ENCODE measurements at regions not wholly inside any gene's neighbourhood (a gene's known extent, or its start where the extent isn't known, plus 50 kb on each side); places are given as distances from the start of the nearest gene placed in this dataset.
A peak's percentile ranks its signal among the peaks of the same experiment; 100 is the strongest.

DNA sequence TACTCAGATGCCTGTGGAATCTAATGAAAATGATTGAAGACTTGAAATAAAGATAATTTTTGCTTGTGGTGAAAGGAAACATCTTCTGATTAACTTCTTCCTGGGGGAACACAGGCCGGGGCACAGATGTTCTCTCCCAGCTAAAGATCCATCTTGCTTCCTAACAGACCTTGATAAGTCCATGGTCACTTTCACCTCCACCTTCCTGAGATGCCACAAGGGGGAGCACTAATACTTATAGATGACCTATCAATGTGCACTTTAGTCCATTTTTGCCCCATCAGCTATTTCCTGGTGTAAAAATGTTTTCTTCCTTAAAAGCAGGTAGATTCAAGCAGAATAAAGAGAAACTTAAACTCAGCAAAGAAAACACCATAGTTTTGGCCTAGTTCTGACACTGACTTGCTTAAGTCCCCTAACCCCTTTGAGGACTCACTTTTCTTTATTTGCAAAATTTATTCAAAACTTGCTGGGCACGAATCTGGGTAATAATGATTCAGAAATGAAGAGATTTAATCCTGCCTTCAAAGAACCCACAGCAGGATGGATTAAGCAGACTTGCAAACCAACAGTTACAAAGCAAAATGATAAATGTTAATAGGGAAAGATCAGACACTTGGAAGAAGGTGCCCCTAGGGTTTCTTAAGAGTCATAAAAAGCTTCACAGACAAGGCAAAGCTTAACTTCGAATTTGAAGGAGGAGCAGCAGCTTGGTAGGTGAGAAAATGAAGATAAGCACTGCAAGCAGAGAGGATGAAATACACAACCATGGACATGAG is 158.7 kb downstream of the RAB38 start:
- Histone ChIP-seq H3K9ac (ENCODE audit: low read depth in 1 of 2, low read length in 2 of 2) (no peak overlapping the region), H3K4me3 (ENCODE audit: low read depth in 1 of 3, low read length in 3 of 3) (no peak overlapping the region), H3K4me1 (ENCODE audit: control insufficient read depth in 4 of 4, insufficient read depth in 4 of 4, low read length in 3 of 4) (no peaks in the 10 kb centered on the region), H3K27me3 (ENCODE audit: control insufficient read depth in 4 of 4, insufficient read depth in 4 of 4, low read length in 3 of 4) (no peaks in the 10 kb centered on the region), H3K27ac (ENCODE audit: low read depth in 1 of 2, low read length in 2 of 2) (no peak overlapping the region), H3K36me3 (ENCODE audit: control insufficient read depth in 4 of 4, insufficient read depth in 3 of 4, low read depth in 1 of 4, low read length in 3 of 4) (no peaks in the 10 kb centered on the region), H3K9me3 (ENCODE audit: control insufficient read depth in 4 of 4, low read length in 3 of 4) (no peaks in the 10 kb centered on the region)
- 28% methylated on average over 3 of the region's 3 CpGs for WGBS
- peak; percentile 45 for DNase-seq (ENCODE audit: low spot score)
- TF ChIP-seq, protein P1, sequence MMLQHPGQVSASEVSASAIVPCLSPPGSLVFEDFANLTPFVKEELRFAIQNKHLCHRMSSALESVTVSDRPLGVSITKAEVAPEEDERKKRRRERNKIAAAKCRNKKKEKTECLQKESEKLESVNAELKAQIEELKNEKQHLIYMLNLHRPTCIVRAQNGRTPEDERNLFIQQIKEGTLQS (IDR thresholded peaks at IDR 0.05), result no peak
- TF ChIP-seq HNF4G (IDR thresholded peaks at IDR 0.05) (no peak), NR2F2 (IDR thresholded peaks at IDR 0.05) (no peak), FOXA2 (IDR thresholded peaks at IDR 0.05) (no peak), RAD21 (IDR thresholded peaks at IDR 0.05) (peak; percentile 93 to 96), RXRA (IDR thresholded peaks at IDR 0.05) (peak in 1 of 2 donors; percentile 4), EGR1 (IDR thresholded peaks at IDR 0.05; ENCODE audit: low read depth in 2 of 2) (no peak), FOXA1 (IDR thresholded peaks at IDR 0.05) (no peak), GABPA (IDR thresholded peaks at IDR 0.05 in 1 of 2, conservative IDR thresholded peaks at IDR 0.05 in 1 of 2) (no peak), TAF1 (conservative IDR thresholded peaks at IDR 0.05) (no peak), SP1 (IDR thresholded peaks at IDR 0.05) (no peak), HNF4A (conservative IDR thresholded peaks at IDR 0.05) (peak; percentile 17 to 26), YY1 (IDR thresholded peaks at IDR 0.05) (no peak)
- TF ChIP-seq, protein P2, sequence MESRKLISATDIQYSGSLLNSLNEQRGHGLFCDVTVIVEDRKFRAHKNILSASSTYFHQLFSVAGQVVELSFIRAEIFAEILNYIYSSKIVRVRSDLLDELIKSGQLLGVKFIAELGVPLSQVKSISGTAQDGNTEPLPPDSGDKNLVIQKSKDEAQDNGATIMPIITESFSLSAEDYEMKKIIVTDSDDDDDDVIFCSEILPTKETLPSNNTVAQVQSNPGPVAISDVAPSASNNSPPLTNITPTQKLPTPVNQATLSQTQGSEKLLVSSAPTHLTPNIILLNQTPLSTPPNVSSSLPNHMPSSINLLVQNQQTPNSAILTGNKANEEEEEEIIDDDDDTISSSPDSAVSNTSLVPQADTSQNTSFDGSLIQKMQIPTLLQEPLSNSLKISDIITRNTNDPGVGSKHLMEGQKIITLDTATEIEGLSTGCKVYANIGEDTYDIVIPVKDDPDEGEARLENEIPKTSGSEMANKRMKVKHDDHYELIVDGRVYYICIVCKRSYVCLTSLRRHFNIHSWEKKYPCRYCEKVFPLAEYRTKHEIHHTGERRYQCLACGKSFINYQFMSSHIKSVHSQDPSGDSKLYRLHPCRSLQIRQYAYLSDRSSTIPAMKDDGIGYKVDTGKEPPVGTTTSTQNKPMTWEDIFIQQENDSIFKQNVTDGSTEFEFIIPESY (IDR thresholded peaks at IDR 0.05), result no peak
- TF ChIP-seq, protein P3, sequence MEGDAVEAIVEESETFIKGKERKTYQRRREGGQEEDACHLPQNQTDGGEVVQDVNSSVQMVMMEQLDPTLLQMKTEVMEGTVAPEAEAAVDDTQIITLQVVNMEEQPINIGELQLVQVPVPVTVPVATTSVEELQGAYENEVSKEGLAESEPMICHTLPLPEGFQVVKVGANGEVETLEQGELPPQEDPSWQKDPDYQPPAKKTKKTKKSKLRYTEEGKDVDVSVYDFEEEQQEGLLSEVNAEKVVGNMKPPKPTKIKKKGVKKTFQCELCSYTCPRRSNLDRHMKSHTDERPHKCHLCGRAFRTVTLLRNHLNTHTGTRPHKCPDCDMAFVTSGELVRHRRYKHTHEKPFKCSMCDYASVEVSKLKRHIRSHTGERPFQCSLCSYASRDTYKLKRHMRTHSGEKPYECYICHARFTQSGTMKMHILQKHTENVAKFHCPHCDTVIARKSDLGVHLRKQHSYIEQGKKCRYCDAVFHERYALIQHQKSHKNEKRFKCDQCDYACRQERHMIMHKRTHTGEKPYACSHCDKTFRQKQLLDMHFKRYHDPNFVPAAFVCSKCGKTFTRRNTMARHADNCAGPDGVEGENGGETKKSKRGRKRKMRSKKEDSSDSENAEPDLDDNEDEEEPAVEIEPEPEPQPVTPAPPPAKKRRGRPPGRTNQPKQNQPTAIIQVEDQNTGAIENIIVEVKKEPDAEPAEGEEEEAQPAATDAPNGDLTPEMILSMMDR (IDR thresholded peaks at IDR 0.05; ENCODE audit: low read depth, low read length, missing input control), result peak; percentile 85
- TF ChIP-seq, protein P4, sequence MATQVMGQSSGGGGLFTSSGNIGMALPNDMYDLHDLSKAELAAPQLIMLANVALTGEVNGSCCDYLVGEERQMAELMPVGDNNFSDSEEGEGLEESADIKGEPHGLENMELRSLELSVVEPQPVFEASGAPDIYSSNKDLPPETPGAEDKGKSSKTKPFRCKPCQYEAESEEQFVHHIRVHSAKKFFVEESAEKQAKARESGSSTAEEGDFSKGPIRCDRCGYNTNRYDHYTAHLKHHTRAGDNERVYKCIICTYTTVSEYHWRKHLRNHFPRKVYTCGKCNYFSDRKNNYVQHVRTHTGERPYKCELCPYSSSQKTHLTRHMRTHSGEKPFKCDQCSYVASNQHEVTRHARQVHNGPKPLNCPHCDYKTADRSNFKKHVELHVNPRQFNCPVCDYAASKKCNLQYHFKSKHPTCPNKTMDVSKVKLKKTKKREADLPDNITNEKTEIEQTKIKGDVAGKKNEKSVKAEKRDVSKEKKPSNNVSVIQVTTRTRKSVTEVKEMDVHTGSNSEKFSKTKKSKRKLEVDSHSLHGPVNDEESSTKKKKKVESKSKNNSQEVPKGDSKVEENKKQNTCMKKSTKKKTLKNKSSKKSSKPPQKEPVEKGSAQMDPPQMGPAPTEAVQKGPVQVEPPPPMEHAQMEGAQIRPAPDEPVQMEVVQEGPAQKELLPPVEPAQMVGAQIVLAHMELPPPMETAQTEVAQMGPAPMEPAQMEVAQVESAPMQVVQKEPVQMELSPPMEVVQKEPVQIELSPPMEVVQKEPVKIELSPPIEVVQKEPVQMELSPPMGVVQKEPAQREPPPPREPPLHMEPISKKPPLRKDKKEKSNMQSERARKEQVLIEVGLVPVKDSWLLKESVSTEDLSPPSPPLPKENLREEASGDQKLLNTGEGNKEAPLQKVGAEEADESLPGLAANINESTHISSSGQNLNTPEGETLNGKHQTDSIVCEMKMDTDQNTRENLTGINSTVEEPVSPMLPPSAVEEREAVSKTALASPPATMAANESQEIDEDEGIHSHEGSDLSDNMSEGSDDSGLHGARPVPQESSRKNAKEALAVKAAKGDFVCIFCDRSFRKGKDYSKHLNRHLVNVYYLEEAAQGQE (IDR thresholded peaks at IDR 0.05), result no peak

Data from liver (tissue), 8 donors.